MM.1S (cell line): ENCODE measurements at regions not wholly inside any gene's neighbourhood (a gene's known extent, or its start where the extent isn't known, plus 50 kb on each side); places are given as distances from the start of the nearest gene placed in this dataset.

Experiments
- EZH2 ChIP-seq: fragments of 300-600 bp; sonication (generic); optimal IDR thresholded peaks from 2 replicates; pipeline ENCODE3; 2017; ENCODE audit warnings: low read depth, mild to moderate bottlenecking, antibody characterized with exemption, low read length, mixed read lengths
- TF ChIP-seq, protein P1 (sequence below): fragments of 300-600 bp; sonication (generic); IDR thresholded peaks from 2 replicates; pipeline ENCODE4 v1.5.1; 2016; ENCODE audit warnings: antibody characterized with exemption, low read length, mixed read lengths

DNA sequence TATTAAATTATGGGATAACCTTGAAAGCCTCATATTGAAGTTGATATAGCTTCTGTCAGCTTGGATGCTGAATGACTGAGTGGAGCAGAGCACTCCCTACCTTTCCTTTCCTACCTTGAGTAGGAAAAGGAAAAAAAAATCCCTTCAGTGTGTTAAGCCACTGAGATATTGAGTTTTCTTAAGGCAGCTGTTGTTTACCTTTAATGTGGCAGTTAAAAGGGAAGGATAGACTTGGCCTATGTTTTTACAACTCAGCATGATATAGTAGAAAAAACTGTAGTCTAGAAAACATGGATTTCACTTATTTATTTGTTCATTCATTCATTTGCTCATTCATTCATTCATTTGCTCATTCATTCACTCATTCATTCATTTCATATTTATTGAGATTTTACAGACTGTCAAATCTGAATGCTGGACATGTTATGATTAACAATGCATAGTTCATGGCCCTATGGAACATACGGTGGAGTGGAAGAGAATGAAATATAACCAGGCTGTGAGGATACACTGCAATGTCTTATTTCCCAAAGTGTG, 131.5 kb upstream of the MAN1A1 start:
- TF ChIP-seq, protein P1, sequence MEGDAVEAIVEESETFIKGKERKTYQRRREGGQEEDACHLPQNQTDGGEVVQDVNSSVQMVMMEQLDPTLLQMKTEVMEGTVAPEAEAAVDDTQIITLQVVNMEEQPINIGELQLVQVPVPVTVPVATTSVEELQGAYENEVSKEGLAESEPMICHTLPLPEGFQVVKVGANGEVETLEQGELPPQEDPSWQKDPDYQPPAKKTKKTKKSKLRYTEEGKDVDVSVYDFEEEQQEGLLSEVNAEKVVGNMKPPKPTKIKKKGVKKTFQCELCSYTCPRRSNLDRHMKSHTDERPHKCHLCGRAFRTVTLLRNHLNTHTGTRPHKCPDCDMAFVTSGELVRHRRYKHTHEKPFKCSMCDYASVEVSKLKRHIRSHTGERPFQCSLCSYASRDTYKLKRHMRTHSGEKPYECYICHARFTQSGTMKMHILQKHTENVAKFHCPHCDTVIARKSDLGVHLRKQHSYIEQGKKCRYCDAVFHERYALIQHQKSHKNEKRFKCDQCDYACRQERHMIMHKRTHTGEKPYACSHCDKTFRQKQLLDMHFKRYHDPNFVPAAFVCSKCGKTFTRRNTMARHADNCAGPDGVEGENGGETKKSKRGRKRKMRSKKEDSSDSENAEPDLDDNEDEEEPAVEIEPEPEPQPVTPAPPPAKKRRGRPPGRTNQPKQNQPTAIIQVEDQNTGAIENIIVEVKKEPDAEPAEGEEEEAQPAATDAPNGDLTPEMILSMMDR = no peak
- no peak for TF ChIP-seq EZH2
